PC-9 (cell line): ENCODE measurements at regions not wholly inside any gene's neighbourhood (a gene's known extent, or its start where the extent isn't known, plus 50 kb on each side); places are given as distances from the start of the nearest gene placed in this dataset.

Source experiments
- BruUV-seq: library from RNA; stranded (reverse); fragments of 400-500 nt; replicated peaks from 2 replicates; lab custom pipeline; 2021; lab: Mats Ljungman, UMichigan
- CTCF ChIA-PET: fragments of 300-600 bp; sonication (Branson Sonifier 250); formaldehyde crosslinking; loops from one replicate; lab custom pipeline; 2022; ENCODE audit warnings: antibody characterized with exemption; lab: Charles Lee
- POLR2A ChIA-PET: fragments of 300-600 bp; sonication (Branson Sonifier 250); formaldehyde crosslinking; loops from one replicate; lab custom pipeline; 2022; ENCODE audit warnings: antibody characterized with exemption; ENCODE audit not compliant: unreplicated experiment; lab: Charles Lee
- DNase-seq, 2 experiments: peaks; one replicate each; pipeline versions ENCODE4 v3.0.0 to v3.0.0-alpha.2; 2015 to 2022; ENCODE audit warnings: mixed read lengths in 1 of 2
- H2AFZ ChIP-seq: fragments of 200-600 bp; sonication (generic); 2 replicates; pipeline ENCODE4 v1.8.1; 2017; ENCODE audit warnings: antibody characterized with exemption
- H3F3A ChIP-seq: fragments of 200-600 bp; sonication (generic); 2 replicates; pipeline ENCODE4 v1.8.1; 2017; ENCODE audit warnings: antibody characterized with exemption, mild to moderate bottlenecking, low read depth; ENCODE audit not compliant: insufficient read depth
- H3K27ac ChIP-seq: fragments of 200-600 bp; sonication (generic); 2 replicates; pipeline ENCODE4 v1.6.1; 2016; ENCODE audit warnings: mixed run types
- H3K27me3 ChIP-seq: fragments of 200-600 bp; sonication (generic); 2 replicates; pipeline ENCODE4 v1.6.1; 2016; ENCODE audit warnings: low read depth, mixed run types; ENCODE audit not compliant: insufficient read depth
- H3K36me3 ChIP-seq: fragments of 200-600 bp; sonication (generic); 2 replicates; pipeline ENCODE4 v1.6.1; 2016; ENCODE audit warnings: low read depth, mixed run types
- H3K4me1 ChIP-seq: fragments of 200-600 bp; sonication (generic); replicated peaks from 2 replicates; pipeline ENCODE4 v1.6.1; 2016; ENCODE audit warnings: mixed run types; ENCODE audit not compliant: insufficient read depth
- H3K4me2 ChIP-seq: fragments of 200-600 bp; sonication (generic); 2 replicates; pipeline ENCODE4 v1.6.1; 2017; ENCODE audit warnings: mixed run types
- H3K4me3 ChIP-seq: fragments of 200-600 bp; sonication (generic); 2 replicates; pipeline ENCODE4 v1.6.1; 2016; ENCODE audit warnings: mixed run types
- H3K79me2 ChIP-seq: fragments of 200-600 bp; sonication (generic); 2 replicates; pipeline ENCODE4 v1.6.1; 2017; ENCODE audit warnings: low read depth, mixed run types
- H3K9me2 ChIP-seq: fragments of 200-600 bp; sonication (generic); 2 replicates; pipeline ENCODE4 v1.8.1; 2017; ENCODE audit warnings: mild to moderate bottlenecking; ENCODE audit not compliant: insufficient read depth
- H3K9me3 ChIP-seq: fragments of 200-600 bp; sonication (generic); 2 replicates; pipeline ENCODE4 v1.8.1; 2016; ENCODE audit warnings: low read depth; ENCODE audit not compliant: insufficient read depth
- H4K20me1 ChIP-seq: fragments of 200-600 bp; sonication (generic); 2 replicates; pipeline ENCODE4 v1.8.1; 2017; ENCODE audit not compliant: insufficient read depth
- EZH2 ChIP-seq: fragments of 200-600 bp; sonication (generic); IDR thresholded peaks from 2 replicates; pipeline ENCODE4 v1.8.0; 2017; ENCODE audit warnings: antibody characterized with exemption, low read depth
- intact Hi-C: fragments of 100-400 bp; cut with micrococcal nuclease; formaldehyde crosslinking; loops from one replicate; pipeline ENCODE4 v1.10.0; 2022; ENCODE audit not compliant: unreplicated experiment
- TF ChIP-seq, protein P1 (sequence below): fragments of 200-600 bp; sonication (generic); conservative IDR thresholded peaks from 2 replicates; pipeline ENCODE4 v1.6.1; 2017; ENCODE audit warnings: mixed run types, antibody characterized with exemption, mild to moderate bottlenecking, moderate library complexity

DNA sequence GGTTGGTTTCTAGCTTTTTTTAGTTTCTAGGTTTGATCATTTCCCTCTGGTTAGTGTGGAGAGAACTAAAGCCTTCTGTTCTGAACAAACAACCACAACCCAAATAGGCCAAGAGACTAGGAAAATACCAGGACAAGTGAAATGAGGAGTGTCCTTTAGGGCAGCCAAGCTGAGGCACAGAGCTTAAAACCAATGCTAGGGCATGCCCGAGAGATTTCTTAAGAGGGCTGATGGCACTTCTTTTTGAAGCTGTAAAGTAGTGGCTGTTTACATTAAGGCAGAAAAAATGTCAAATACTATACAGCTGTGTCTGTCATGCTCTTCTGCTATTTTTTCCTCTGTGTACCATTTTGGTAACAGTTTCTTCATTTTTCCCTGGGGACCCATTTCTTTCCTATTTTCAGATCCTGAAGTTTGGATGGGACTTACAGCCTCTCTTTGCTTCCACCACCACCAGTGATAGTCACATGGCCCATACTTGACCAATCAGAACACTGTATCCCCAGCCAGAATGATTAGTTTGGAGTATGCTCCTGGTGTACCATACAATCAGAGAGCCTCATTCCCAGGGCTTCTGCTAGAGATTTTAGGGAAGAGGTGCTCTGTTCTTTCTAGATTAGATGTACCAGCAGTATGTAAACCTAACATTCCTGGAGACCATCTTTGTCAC is 154.4 kb downstream of the BMP2 start:
- POLR2A ChIA-PET: no interaction called here
- no peaks in the 10 kb centered on the region for H3K9me3 ChIP-seq
- no peaks in the 10 kb centered on the region for H4K20me1 ChIP-seq
- TF ChIP-seq, protein P1, sequence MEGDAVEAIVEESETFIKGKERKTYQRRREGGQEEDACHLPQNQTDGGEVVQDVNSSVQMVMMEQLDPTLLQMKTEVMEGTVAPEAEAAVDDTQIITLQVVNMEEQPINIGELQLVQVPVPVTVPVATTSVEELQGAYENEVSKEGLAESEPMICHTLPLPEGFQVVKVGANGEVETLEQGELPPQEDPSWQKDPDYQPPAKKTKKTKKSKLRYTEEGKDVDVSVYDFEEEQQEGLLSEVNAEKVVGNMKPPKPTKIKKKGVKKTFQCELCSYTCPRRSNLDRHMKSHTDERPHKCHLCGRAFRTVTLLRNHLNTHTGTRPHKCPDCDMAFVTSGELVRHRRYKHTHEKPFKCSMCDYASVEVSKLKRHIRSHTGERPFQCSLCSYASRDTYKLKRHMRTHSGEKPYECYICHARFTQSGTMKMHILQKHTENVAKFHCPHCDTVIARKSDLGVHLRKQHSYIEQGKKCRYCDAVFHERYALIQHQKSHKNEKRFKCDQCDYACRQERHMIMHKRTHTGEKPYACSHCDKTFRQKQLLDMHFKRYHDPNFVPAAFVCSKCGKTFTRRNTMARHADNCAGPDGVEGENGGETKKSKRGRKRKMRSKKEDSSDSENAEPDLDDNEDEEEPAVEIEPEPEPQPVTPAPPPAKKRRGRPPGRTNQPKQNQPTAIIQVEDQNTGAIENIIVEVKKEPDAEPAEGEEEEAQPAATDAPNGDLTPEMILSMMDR: no peak
- no peak for TF ChIP-seq EZH2
- no peaks in the 10 kb centered on the region for H3K4me1 ChIP-seq
- no peaks in the 10 kb centered on the region for H3K9me2 ChIP-seq
- intact Hi-C loops: no loop called here
- peaks cover 34% of the 10 kb centered on the region; the same call in 1 of the 2 replicates for H3K27me3 ChIP-seq
- CTCF ChIA-PET: no interaction called here
- H3K36me3 ChIP-seq: no peaks in the 10 kb centered on the region
- H2AFZ ChIP-seq: no peak overlapping the region
- no peaks in the 10 kb centered on the region for H3F3A ChIP-seq
- BruUV-seq: no TSS peak
- no peak overlapping the region for H3K4me3 ChIP-seq
- no peaks in the 10 kb centered on the region for H3K79me2 ChIP-seq
- no peak for DNase-seq
- H3K27ac ChIP-seq: no peak overlapping the region
- H3K4me2 ChIP-seq: no peak overlapping the region

DNA sequence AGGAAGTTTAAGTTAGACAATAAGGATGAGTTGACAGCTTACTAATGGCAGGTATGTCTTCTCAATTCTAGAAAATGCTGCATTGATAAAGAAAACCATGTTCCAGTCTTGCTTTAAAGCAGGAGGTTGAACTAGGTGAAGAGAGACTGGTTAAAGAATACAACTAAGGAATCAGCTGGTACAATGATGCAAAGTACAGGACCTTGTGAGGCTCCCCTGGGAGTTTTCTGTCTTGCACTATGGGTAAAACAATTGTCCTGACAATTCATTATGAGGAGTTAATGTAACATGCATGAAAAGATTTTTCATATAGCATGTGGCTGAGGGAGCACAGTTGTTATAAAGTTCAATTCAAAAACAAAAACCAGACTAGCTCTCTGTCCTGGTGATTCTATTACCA is 157.2 kb downstream of the BMP2 start:
- Histone ChIP-seq H3K27me3 (peaks cover 30% of the 10 kb centered on the region; the same call in 1 of the 2 replicates), H3K9me3 (no peaks in the 10 kb centered on the region), H3F3A (no peaks in the 10 kb centered on the region), H4K20me1 (no peaks in the 10 kb centered on the region), H3K4me1 (no peaks in the 10 kb centered on the region), H3K4me3 (no peak overlapping the region), H2AFZ (no peak overlapping the region), H3K27ac (no peak overlapping the region), H3K9me2 (0 out of 2 replicates have a peak, but pooled peaks cover 3% of the 10 kb centered on the region), H3K4me2 (no peak overlapping the region), H3K79me2 (no peaks in the 10 kb centered on the region), H3K36me3 (no peaks in the 10 kb centered on the region)
- CTCF ChIA-PET: no interaction called here
- TF ChIP-seq EZH2: no peak
- TF ChIP-seq, protein P1: no peak
- intact Hi-C loops: no loop called here
- no TSS peak for BruUV-seq
- no peak for DNase-seq
- POLR2A ChIA-PET: no interaction called here

DNA sequence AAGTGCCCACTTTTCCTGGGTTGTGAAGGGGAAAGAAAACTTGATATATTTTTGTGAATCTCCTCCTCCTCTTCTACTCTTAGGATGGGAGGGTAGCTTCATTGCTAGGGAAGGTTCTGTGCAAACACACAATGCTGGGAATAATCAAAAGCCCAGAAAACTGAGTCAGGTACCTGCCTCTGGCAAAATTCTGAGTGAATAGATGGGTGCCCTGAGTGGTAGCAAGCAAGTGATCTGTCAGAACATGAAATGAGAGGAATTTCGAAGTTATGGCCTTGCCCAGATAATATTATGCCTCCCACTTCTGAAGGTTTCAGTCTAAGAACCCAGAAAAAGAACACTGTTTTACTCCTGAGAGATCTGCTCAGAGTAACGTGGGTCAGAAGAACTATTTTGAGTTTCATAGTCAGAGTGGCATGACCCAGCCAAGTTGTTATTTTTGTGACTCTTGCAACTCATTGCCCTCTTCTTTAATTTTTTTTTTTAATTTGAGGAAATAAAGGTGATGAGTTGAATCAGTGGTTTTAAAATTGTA is 158.3 kb downstream of the BMP2 start:
- Histone ChIP-seq H4K20me1 (no peaks in the 10 kb centered on the region), H2AFZ (no peak overlapping the region), H3K9me2 (0 out of 2 replicates have a peak, but pooled peaks cover 3% of the 10 kb centered on the region), H3K4me1 (no peaks in the 10 kb centered on the region), H3K79me2 (no peaks in the 10 kb centered on the region), H3K4me2 (no peak overlapping the region), H3F3A (no peaks in the 10 kb centered on the region), H3K27ac (no peak overlapping the region), H3K9me3 (no peaks in the 10 kb centered on the region), H3K36me3 (no peaks in the 10 kb centered on the region), H3K27me3 (peaks cover 30% of the 10 kb centered on the region; the same call in 1 of the 2 replicates), H3K4me3 (no peak overlapping the region)
- ChIA-PET CTCF (no interaction called here), POLR2A (no interaction called here)
- BruUV-seq: no TSS peak
- intact Hi-C loops: no loop called here
- no peak for TF ChIP-seq EZH2
- TF ChIP-seq, protein P1: no peak
- no peak for DNase-seq
